HepG2 (cell line): ENCODE measurements at regions not wholly inside any gene's neighbourhood (a gene's known extent, or its start where the extent isn't known, plus 50 kb on each side); places are given as distances from the start of the nearest gene placed in this dataset.

Source experiments
- ATAC-seq: fragments of 200-7000 bp; cut with Tn5 transposase; 3 replicates; pipeline ENCODE4 v1.9.1; 2020; ENCODE audit warnings: mild to moderate bottlenecking, moderate library complexity
- BruUV-seq: library from RNA; stranded (reverse); fragments of 400-500 nt; replicated peaks from 2 replicates; lab custom pipeline; 2021; lab: Mats Ljungman, UMichigan
- CTCF ChIA-PET: fragments of 300-600 bp; formaldehyde crosslinking; extraction: SDS; loops from one replicate; lab custom pipeline; 2021; ENCODE audit warnings: low total read pairs, inconsistent platforms, low intra/inter-chr PET ratio; lab: Yijun Ruan, JAX
- POLR2A ChIA-PET: fragments of 350-600 bp; sonication (Branson Sonifier 250); formaldehyde crosslinking; loops from one replicate; lab custom pipeline; 2020; ENCODE audit warnings: antibody characterized with exemption, inconsistent platforms; lab: Yijun Ruan, JAX
- DNase-seq: peaks from one replicate; pipeline ENCODE4 v3.0.0-alpha.2; 2015; ENCODE audit warnings: low spot score
- FAIRE-seq: peaks from 3 replicates; lab custom pipeline; 2011; peaks lifted over from hg19 to GRCh38; lab: Jason Lieb, UNC
- H2AFZ ChIP-seq: one replicate; pipeline ENCODE4 v1.6.1; 2011; ENCODE audit warnings: low read length, inconsistent platforms
- H3K27ac ChIP-seq: fragments of 300-600 bp; 3 replicates; pipeline ENCODE4 v1.8.0; 2011; ENCODE audit warnings: mixed run types, mild to moderate bottlenecking, mixed read lengths, low read length, inconsistent platforms; ENCODE audit not compliant: insufficient read depth; ENCODE audit errors: extremely low read length
- H3K27me3 ChIP-seq, 2 experiments: fragments of 200-600 bp in 1 of 2; 2 replicates in 1 of 2; 3 replicates in 1 of 2; pipeline versions ENCODE4 v1.6.0 to v1.8.0; 2011; ENCODE audit warnings: low read length in 2 of 2, mild to moderate bottlenecking in 2 of 2, moderate library complexity in 2 of 2, inconsistent platforms in 1 of 2; ENCODE audit not compliant: insufficient read depth in 2 of 2, control insufficient read depth in 1 of 2
- H3K36me3 ChIP-seq, 2 experiments: fragments of 200-600 bp in 1 of 2; replicated peaks in 1 of 2; 2 replicates in 1 of 2; 3 replicates in 1 of 2; pipeline versions ENCODE4 v1.5.1 to v1.8.0; 2011; ENCODE audit warnings: low read length in 2 of 2, inconsistent platforms in 1 of 2; ENCODE audit not compliant: insufficient read depth in 2 of 2, control insufficient read depth in 1 of 2
- H3K4me1 ChIP-seq: 2 replicates; pipeline ENCODE4 v1.5.1; 2012; ENCODE audit warnings: low read length, inconsistent platforms; ENCODE audit not compliant: insufficient read depth
- H3K4me2 ChIP-seq: 2 replicates; pipeline ENCODE4 v1.6.0; 2011; ENCODE audit warnings: low read depth, low read length, inconsistent platforms
- H3K4me3 ChIP-seq, 3 experiments: fragments of 200-600 bp in 1 of 3; sonication (generic), shearing (Covaris generic) in 1 of 3; replicated peaks in 1 of 3; 2 replicates each; pipeline ENCODE4 v1.5.1; 2011 to 2016; ENCODE audit warnings: low read length in 3 of 3, inconsistent platforms in 2 of 3, low read depth in 2 of 3, mild to moderate bottlenecking in 2 of 3, control low read depth in 1 of 3, mixed read lengths in 1 of 3; ENCODE audit not compliant: insufficient read depth in 1 of 3
- H3K79me2 ChIP-seq: one replicate; pipeline ENCODE4 v1.6.1; 2011; ENCODE audit warnings: low read length, inconsistent platforms; ENCODE audit not compliant: insufficient read depth
- H3K9ac ChIP-seq: 2 replicates; pipeline ENCODE4 v1.6.0; 2011; ENCODE audit warnings: mild to moderate bottlenecking, low read depth, low read length, inconsistent platforms; ENCODE audit not compliant: insufficient read depth
- H3K9me3 ChIP-seq: 2 replicates; pipeline ENCODE4 v1.5.1; 2012; ENCODE audit warnings: mild to moderate bottlenecking, low read length
- H4K20me1 ChIP-seq: 2 replicates; pipeline ENCODE4 v1.6.0; 2011; ENCODE audit warnings: inconsistent platforms, mild to moderate bottlenecking, low read length, moderate library complexity; ENCODE audit not compliant: insufficient read depth
- ARID4A ChIP-seq: sonication (generic); formaldehyde crosslinking; IDR thresholded peaks from 2 replicates; pipeline ENCODE4 v1.5.0; 2020; ENCODE audit warnings: mild to moderate bottlenecking, missing genetic modification reagents, borderline replicate concordance
- HNRNPUL1 ChIP-seq: fragments of 200-400 bp; formaldehyde crosslinking; IDR thresholded peaks from 2 replicates; pipeline ENCODE4 v1.6.1; 2017; ENCODE audit warnings: low read depth, mild to moderate bottlenecking, low read length, moderate library complexity
- KLF15 ChIP-seq: sonication (generic); formaldehyde crosslinking; IDR thresholded peaks from 2 replicates; pipeline ENCODE4 v1.8.1; 2023; ENCODE audit warnings: borderline replicate concordance, mild to moderate bottlenecking, inconsistent platforms, missing genetic modification reagents, mixed read lengths
- MAFF ChIP-seq: IDR thresholded peaks from 2 replicates; pipeline ENCODE4 v1.6.1; 2011; ENCODE audit warnings: low read depth, low read length, improper control_type of control experiment
- MIXL1 ChIP-seq: IDR thresholded peaks from 2 replicates; pipeline ENCODE4 v1.6.1; 2016
- NCOA5 ChIP-seq: sonication (generic); formaldehyde crosslinking; IDR thresholded peaks from 2 replicates; pipeline ENCODE4 v1.4.0; 2020; ENCODE audit warnings: missing genetic modification reagents
- POGZ ChIP-seq: sonication (generic); formaldehyde crosslinking; IDR thresholded peaks from 2 replicates; pipeline ENCODE4 v1.4.0; 2020; ENCODE audit warnings: mild to moderate bottlenecking, missing genetic modification reagents
- SAFB2 ChIP-seq: sonication (generic); formaldehyde crosslinking; IDR thresholded peaks from 2 replicates; pipeline ENCODE4 v1.5.1; 2020; ENCODE audit warnings: missing genetic modification reagents, low read depth, mild to moderate bottlenecking, borderline replicate concordance
- SRSF9 ChIP-seq: fragments of 200-400 bp; formaldehyde crosslinking; IDR thresholded peaks from 2 replicates; pipeline ENCODE4 v1.6.1; 2018; ENCODE audit warnings: borderline replicate concordance, mild to moderate bottlenecking, low read depth, low read length; ENCODE audit not compliant: insufficient read depth, poor library complexity, severe bottlenecking
- TBP ChIP-seq: sonication (generic); formaldehyde crosslinking; IDR thresholded peaks from 2 replicates; pipeline ENCODE4 v1.5.0; 2020; ENCODE audit warnings: missing genetic modification reagents
- ZNF44 ChIP-seq: sonication (generic); formaldehyde crosslinking; IDR thresholded peaks from 2 replicates; pipeline ENCODE4 v1.5.1; 2020; ENCODE audit warnings: mild to moderate bottlenecking, missing genetic modification reagents
- ZNF441 ChIP-seq: sonication (generic); formaldehyde crosslinking; IDR thresholded peaks from 2 replicates; pipeline ENCODE4 v1.7.0; 2021; ENCODE audit warnings: missing genetic modification reagents, borderline replicate concordance
- ZNF569 ChIP-seq: sonication (generic); formaldehyde crosslinking; IDR thresholded peaks from 2 replicates; pipeline ENCODE4 v1.5.0; 2020; ENCODE audit warnings: mild to moderate bottlenecking, missing genetic modification reagents, moderate library complexity, borderline replicate concordance
- WGBS: methylation state at CpG from one replicate; pipeline ENCODE4 v1.1.6; 2017; ENCODE audit warnings: low lambda C conversion rate; 5-methylcytosine and 5-hydroxymethylcytosine counted together
- in situ Hi-C: cut with HindIII; loops from 2 replicates; pipeline ENCODE4 v1.10.0; 2017; ENCODE audit warnings: low pct_unique_long_range_greater_than_20kb; ENCODE audit not compliant: extremely low pct_ligation_motif_present
- intact Hi-C: fragments of 100-400 bp; cut with micrococcal nuclease; formaldehyde crosslinking; loops from one replicate; pipeline ENCODE4 v1.10.0; 2022; ENCODE audit not compliant: unreplicated experiment
- TF ChIP-seq, protein P1 (sequence below): sonication (generic); formaldehyde crosslinking; IDR thresholded peaks from 2 replicates; pipeline ENCODE4 v1.5.0; 2020; ENCODE audit warnings: mild to moderate bottlenecking, missing genetic modification reagents, moderate library complexity
- TF ChIP-seq, protein P2 (sequence below): sonication (generic); formaldehyde crosslinking; IDR thresholded peaks from 2 replicates; pipeline ENCODE4 v1.5.0; 2020; ENCODE audit warnings: mild to moderate bottlenecking, low read depth, missing genetic modification reagents, borderline replicate concordance
- TF ChIP-seq, protein P3 (sequence below): sonication (generic); formaldehyde crosslinking; IDR thresholded peaks from 2 replicates; pipeline ENCODE4 v1.5.1; 2020; ENCODE audit warnings: missing genetic modification reagents, mild to moderate bottlenecking, borderline replicate concordance

DNA sequence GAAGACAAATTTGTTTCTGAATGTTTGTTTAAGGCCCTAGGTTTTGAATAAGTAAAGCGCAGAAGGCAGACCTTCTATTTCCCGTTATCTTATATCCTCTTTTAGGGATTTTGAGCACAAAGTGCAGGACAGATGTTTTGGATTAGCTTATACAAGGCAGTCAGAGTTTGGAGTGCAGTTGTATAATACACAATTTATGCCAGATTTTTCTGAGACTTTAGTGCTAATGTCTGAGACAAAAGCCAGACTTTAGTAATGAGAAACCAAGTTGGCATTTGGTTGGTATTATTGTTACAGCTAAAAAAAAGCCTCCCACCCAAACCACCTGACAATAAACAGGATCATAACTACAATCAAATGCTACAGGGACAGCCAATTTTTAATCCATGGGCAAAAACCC, 309.9 kb upstream of the SATB1 start:
- ChIA-PET CTCF (no interaction called here), POLR2A (no interaction called here)
- H3K27ac ChIP-seq, result no peak overlapping the region
- H3K4me2 ChIP-seq, result no peak overlapping the region
- DNase-seq (no peak), FAIRE-seq (no peak), ATAC-seq (no peak)
- no TSS peak for BruUV-seq
- H4K20me1 ChIP-seq, result no peaks in the 10 kb centered on the region
- no peak overlapping the region for H3K9ac ChIP-seq
- H3K79me2 ChIP-seq, result no peaks in the 10 kb centered on the region
- H2AFZ ChIP-seq, result no peak overlapping the region
- in situ Hi-C loops (no loop called here), intact Hi-C loops (no loop called here)
- H3K4me1 ChIP-seq, result no peaks in the 10 kb centered on the region
- TF ChIP-seq, protein P1, sequence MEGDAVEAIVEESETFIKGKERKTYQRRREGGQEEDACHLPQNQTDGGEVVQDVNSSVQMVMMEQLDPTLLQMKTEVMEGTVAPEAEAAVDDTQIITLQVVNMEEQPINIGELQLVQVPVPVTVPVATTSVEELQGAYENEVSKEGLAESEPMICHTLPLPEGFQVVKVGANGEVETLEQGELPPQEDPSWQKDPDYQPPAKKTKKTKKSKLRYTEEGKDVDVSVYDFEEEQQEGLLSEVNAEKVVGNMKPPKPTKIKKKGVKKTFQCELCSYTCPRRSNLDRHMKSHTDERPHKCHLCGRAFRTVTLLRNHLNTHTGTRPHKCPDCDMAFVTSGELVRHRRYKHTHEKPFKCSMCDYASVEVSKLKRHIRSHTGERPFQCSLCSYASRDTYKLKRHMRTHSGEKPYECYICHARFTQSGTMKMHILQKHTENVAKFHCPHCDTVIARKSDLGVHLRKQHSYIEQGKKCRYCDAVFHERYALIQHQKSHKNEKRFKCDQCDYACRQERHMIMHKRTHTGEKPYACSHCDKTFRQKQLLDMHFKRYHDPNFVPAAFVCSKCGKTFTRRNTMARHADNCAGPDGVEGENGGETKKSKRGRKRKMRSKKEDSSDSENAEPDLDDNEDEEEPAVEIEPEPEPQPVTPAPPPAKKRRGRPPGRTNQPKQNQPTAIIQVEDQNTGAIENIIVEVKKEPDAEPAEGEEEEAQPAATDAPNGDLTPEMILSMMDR (CRISPR knock-in tag), result no peak
- TF ChIP-seq SAFB2 (no peak), ARID4A (CRISPR knock-in tag) (no peak), SRSF9 (no peak), ZNF569 (CRISPR knock-in tag) (no peak), HNRNPUL1 (no peak), TBP (no peak), POGZ (no peak), NCOA5 (no peak), MAFF (no peak), KLF15 (no peak), MIXL1 (CRISPR knock-in tag) (no peak), ZNF44 (CRISPR knock-in tag) (no peak), ZNF441 (CRISPR knock-in tag) (no peak)
- TF ChIP-seq, protein P2, sequence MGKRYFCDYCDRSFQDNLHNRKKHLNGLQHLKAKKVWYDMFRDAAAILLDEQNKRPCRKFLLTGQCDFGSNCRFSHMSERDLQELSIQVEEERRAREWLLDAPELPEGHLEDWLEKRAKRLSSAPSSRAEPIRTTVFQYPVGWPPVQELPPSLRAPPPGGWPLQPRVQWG (CRISPR knock-in tag), result no peak
- TF ChIP-seq, protein P3, sequence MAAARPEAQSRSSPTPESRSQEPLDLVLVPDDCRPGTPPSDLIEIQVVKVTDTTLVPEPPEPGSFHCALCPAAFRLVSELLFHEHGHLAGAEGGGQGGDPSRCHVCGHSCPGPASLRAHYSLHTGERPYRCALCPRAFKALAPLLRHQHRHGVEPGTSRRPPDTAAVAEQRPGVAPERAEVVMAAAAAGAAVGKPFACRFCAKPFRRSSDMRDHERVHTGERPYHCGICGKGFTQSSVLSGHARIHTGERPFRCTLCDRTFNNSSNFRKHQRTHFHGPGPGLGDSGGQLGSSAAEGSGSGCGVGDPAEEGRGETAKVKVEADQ (CRISPR knock-in tag), result no peak
- H3K36me3 ChIP-seq, result no peaks in the 10 kb centered on the region
- 24% methylated on average over 2 of the region's 2 CpGs for WGBS
- H3K9me3 ChIP-seq, result no peaks in the 10 kb centered on the region
- no peak overlapping the region for H3K4me3 ChIP-seq
- H3K27me3 ChIP-seq, result no peaks in the 10 kb centered on the region
